ENCODE measurements at regions not wholly inside any gene's neighbourhood (a gene's known extent, or its start where the extent isn't known, plus 50 kb on each side); places are given as distances from the start of the nearest gene placed in this dataset.

- DNase-seq (ENCODE audit: low spot score) (no peak), FAIRE-seq (no peak)
These were observed 64.0 kb upstream of the WDR1 start for GRCh38 chr4:10180603-10180926.

- DNase-seq (ENCODE audit: low spot score) (no peak), FAIRE-seq (no peak)
These were observed 63.5 kb upstream of the WDR1 start for GRCh38 chr4:10179957-10180602.

GRCh38 chr4:10178763-10179162, 62.2 kb upstream of the WDR1 start:
- DNase-seq (ENCODE audit: low spot score) = no peak
- FAIRE-seq = no peak

- no peak for FAIRE-seq
- DNase-seq (ENCODE audit: low spot score) = no peak
These were observed 59.0 kb upstream of the WDR1 start for GRCh38 chr4:10175626-10176025.

- FAIRE-seq = no peak
- no peak for DNase-seq (ENCODE audit: low spot score)
These were observed 57.5 kb upstream of the WDR1 start for GRCh38 chr4:10173754-10174749.

- DNase-seq (ENCODE audit: low spot score) = no peak
- FAIRE-seq = no peak
These were observed 56.6 kb upstream of the WDR1 start for GRCh38 chr4:10173037-10173753.

GRCh38 chr4:10172278-10172921, 55.8 kb upstream of the WDR1 start:
- DNase-seq (ENCODE audit: low spot score) = no peak
- no peak for FAIRE-seq

- FAIRE-seq (no peak), DNase-seq (ENCODE audit: low spot score) (no peak)
These were observed 54.5 kb upstream of the WDR1 start for GRCh38 chr4:10171055-10171454.

- FAIRE-seq = no peak
- DNase-seq (ENCODE audit: low spot score) = no peak
These were observed 53.3 kb upstream of the WDR1 start for GRCh38 chr4:10169839-10170387.

- no peak for DNase-seq (ENCODE audit: low spot score)
- FAIRE-seq = no peak
These were observed 51.6 kb upstream of the WDR1 start for GRCh38 chr4:10168151-10168550.

GRCh38 chr4:10167201-10167600, 50.6 kb upstream of the WDR1 start:
- FAIRE-seq (no peak), DNase-seq (ENCODE audit: low spot score) (no peak)

Measured in urothelium cell line (cell line).